ENCODE measurements at regions not wholly inside any gene's neighbourhood (a gene's known extent, or its start where the extent isn't known, plus 50 kb on each side); places are given as distances from the start of the nearest gene placed in this dataset.

GRCh38 chr2:150607390-150607811 is 119.9 kb upstream of the RND3 start (continued):
- TF ChIP-seq ZNF462 (CRISPR knock-in tag; IDR thresholded peaks at IDR 0.05) (no peak), REST (IDR thresholded peaks at IDR 0.05; ENCODE audit: unreplicated experiment) (no peak), NANOG (IDR thresholded peaks at IDR 0.05; ENCODE audit: borderline replicate concordance) (no peak), ZNF114 (CRISPR knock-in tag; IDR thresholded peaks at IDR 0.05) (no peak), ZNF331 (CRISPR knock-in tag; IDR thresholded peaks at IDR 0.05; ENCODE audit: low read depth) (no peak)

- peaks cover 16% of the 10 kb centered on the region for H3K4me1 Mint-ChIP-seq
- H3K27ac Mint-ChIP-seq: no peak overlapping the region
- no peaks in the 10 kb centered on the region for H4K20me1 ChIP-seq (replicated peaks; ENCODE audit: insufficient read depth)
- H3K4me3 ChIP-seq: no peak overlapping the region
- H3K4me2 ChIP-seq: no peak overlapping the region
- no peaks in the 10 kb centered on the region for H3K36me3 Mint-ChIP-seq (ENCODE audit: low read depth)
- H3K9me2 ChIP-seq (ENCODE audit: insufficient read depth): no peaks in the 10 kb centered on the region
- H3K4me1 ChIP-seq (ENCODE audit: insufficient read depth): peaks cover 6% of the 10 kb centered on the region; the same call in 1 of the 2 replicates
- no peaks in the 10 kb centered on the region for H3K27me3 ChIP-seq (ENCODE audit: insufficient read depth)
- no peak overlapping the region for H2AFZ ChIP-seq
- H3K4me3 Mint-ChIP-seq: no peak overlapping the region
- no peaks in the 10 kb centered on the region for H3K36me3 ChIP-seq (ENCODE audit: insufficient read depth)
- H3K27me3 Mint-ChIP-seq (ENCODE audit: insufficient read depth, low read depth, poor library complexity): peaks cover 1% of the 10 kb centered on the region
- no peak for DNase-seq (ENCODE audit: low spot score)
- no peak overlapping the region for H3K27ac ChIP-seq (ENCODE audit: low read depth)
- no peaks in the 10 kb centered on the region for H3F3A ChIP-seq (replicated peaks; ENCODE audit: low read depth)
- H3K9me3 Mint-ChIP-seq: no peaks in the 10 kb centered on the region
- no peaks in the 10 kb centered on the region for H3K79me2 ChIP-seq (replicated peaks; ENCODE audit: insufficient read depth)
- ATAC-seq: no peak
- TF ChIP-seq POLR2AphosphoS5 (IDR thresholded peaks at IDR 0.05; ENCODE audit: low read depth) (no peak), ZNF331 (CRISPR knock-in tag; IDR thresholded peaks at IDR 0.05; ENCODE audit: low read depth) (no peak), CREB1 (CRISPR knock-in tag; IDR thresholded peaks at IDR 0.05; ENCODE audit: low read depth) (no peak), NANOG (IDR thresholded peaks at IDR 0.05; ENCODE audit: borderline replicate concordance) (no peak), ZNF114 (CRISPR knock-in tag; IDR thresholded peaks at IDR 0.05) (no peak)
These were observed 119.1 kb upstream of the RND3 start for GRCh38 chr2:150606380-150607060.

Data from GM23338 (cell line).